ENCODE measurements at regions not wholly inside any gene's neighbourhood (a gene's known extent, or its start where the extent isn't known, plus 50 kb on each side); places are given as distances from the start of the nearest gene placed in this dataset.

DNA sequence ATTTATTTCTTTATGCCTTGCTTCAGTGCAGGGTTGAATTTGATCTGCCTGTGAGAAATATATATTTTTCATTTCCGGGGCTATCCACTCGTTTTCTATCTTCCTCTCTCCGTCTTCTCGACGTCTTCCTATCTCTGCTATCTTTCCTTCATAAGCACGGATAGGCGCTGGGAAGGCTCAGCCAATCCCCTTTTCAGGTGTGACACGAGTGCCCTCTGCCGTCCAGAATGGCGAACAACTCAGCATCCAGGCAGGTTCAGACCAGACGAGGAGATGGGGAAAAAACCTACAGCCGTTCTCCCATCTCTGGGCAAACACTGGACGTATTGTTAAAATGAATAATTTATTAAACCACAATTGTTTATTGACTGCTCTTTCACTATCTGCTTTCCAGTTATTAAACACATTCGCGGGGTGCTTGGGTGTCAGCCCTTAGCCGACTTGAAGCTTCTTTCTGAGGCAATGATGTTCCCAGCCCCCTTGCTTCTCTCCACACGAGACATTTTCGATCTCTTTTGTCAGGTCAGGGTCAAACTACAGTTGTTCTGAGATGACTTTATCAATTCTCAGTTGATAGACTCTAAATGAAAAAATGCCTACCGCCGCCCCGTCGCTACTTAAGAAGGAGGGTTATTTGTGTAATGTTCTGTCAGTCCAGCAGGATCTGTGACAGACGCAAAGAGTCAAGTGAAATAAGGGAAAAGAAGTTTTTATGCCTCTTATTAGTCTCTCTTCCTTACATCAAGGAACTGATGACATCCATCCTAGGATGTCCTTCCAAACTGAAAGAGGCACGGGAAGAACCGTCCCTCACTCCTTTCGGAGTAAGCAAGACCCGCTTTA is 96.3 kb upstream of the NOCT start:
- no peaks in the 10 kb centered on the region for H3K9me3 Mint-ChIP-seq (ENCODE audit: insufficient read depth)
- no peak overlapping the region for H3K27ac Mint-ChIP-seq
- peaks cover 10% of the 10 kb centered on the region for H3K27me3 Mint-ChIP-seq (ENCODE audit: low read depth)
- POLR2A ChIA-PET = interaction anchor here (0.6 kb wide), 1 partner anchor 99 kb away, joined by 5 read pairs; no protein-coding TSS in a partner anchor
- ATAC-seq = peak; percentile 70
- peak; percentile 68 for DNase-seq
- H3K36me3 Mint-ChIP-seq (ENCODE audit: low read depth) = no peaks in the 10 kb centered on the region
- no peaks in the 10 kb centered on the region for H3K4me1 Mint-ChIP-seq (ENCODE audit: low read depth)
- H3K4me3 Mint-ChIP-seq = no peak overlapping the region
- CTCF ChIA-PET = interaction anchor here (0.8 to 1.1 kb wide), 2 partner anchors 9 to 48 kb away, joined by 3 to 5 read pairs; no protein-coding TSS in a partner anchor

DNA sequence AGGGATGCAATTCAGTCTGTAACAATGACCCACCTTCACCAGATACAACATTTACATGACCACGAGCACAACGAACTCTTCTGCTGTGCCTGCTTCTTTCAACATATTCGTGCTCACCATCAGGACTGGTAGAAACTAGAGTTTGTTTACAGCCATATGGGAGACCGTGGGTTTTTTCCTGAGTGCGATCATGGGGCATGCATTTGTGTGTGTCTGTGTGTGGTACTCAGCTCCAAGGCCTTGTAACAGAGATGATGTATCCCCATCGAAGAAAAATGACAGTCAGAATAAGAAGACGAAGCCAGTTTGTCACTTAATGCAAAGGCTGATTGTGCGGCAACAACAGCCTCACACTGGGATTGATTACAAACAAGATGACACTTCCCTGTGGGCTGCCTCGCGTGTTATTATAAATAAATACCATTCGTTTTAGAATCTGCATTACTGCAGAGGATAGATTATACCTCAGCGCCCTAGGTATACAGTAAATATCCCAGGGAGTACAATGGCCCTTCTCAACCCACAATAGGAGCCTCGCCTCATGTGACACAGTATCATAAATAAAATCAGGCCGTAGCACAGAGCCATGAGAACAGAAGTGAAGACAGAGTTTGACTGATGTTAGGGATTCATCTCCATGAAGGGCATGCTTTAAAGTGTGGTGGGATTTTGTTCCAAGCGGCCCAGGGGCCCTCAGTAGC is 97.3 kb upstream of the NOCT start:
- CTCF ChIA-PET = interaction anchor here (0.8 kb wide), 1 partner anchor 47 kb away, joined by 5 read pairs; no protein-coding TSS in a partner anchor
- no peak for ATAC-seq

DNA sequence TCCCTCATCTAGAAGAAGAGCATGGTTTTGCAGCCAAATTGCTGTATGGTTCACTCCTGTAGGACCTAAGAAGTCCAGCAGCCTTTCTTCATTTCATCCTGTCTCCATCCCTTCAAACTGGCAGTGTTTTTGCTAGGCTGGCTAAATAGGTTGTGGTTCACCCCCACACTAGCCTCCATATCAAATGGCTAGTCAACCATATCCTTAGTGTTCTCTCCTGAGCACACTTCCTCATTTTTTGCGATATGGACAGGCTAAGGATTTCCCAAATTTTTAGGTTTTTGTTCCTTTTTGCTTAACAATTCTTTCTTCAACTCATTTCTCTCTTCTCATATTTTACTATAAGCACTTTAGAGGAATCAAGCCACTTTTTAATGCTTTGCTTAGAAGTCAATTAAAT is 98.8 kb upstream of the NOCT start:
- CTCF ChIA-PET = interaction anchor here (1.3 kb wide), 1 partner anchor 826 kb away, joined by 3 read pairs; no protein-coding TSS in a partner anchor
- POLR2A ChIA-PET = no interaction called here
- ATAC-seq (no peak), DNase-seq (no peak)
- Mint-ChIP-seq H3K27ac (no peak overlapping the region), H3K36me3 (ENCODE audit: low read depth) (no peaks in the 10 kb centered on the region), H3K27me3 (ENCODE audit: low read depth) (peaks cover 10% of the 10 kb centered on the region), H3K4me3 (no peak overlapping the region), H3K4me1 (ENCODE audit: low read depth) (no peaks in the 10 kb centered on the region), H3K9me3 (ENCODE audit: insufficient read depth) (no peaks in the 10 kb centered on the region)

More for the DNA sequence above, 97.3 kb upstream of the NOCT start:
- no peaks in the 10 kb centered on the region for H3K9me3 Mint-ChIP-seq (ENCODE audit: insufficient read depth)
- peaks cover 10% of the 10 kb centered on the region for H3K27me3 Mint-ChIP-seq (ENCODE audit: low read depth)
- no peak overlapping the region for H3K4me3 Mint-ChIP-seq
- no peaks in the 10 kb centered on the region for H3K4me1 Mint-ChIP-seq (ENCODE audit: low read depth)
- POLR2A ChIA-PET = no interaction called here
- H3K36me3 Mint-ChIP-seq (ENCODE audit: low read depth) = no peaks in the 10 kb centered on the region
- no peak overlapping the region for H3K27ac Mint-ChIP-seq
- DNase-seq = no peak

DNA sequence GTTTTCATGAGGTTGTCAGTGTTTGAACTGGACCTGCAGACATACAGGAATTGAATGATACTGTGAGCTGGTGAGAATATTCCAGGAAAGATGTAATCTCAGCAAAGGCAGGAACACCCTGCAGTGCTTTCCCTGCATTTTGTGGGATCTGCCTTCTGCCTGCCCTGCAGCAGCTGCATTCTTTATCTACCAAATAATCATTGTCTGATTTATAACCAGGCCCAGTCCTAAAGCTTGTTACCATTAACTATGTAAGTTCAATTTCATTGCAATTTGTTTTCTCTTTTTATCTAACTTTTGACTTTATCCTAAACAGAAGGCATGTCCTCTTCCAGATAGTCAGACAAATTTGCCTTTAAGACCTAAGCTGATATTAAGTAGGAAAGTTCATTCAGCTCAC is 99.8 kb upstream of the NOCT start:
- ChIA-PET CTCF (interaction anchor here (1.3 kb wide), 1 partner anchor 825 kb away, joined by 3 read pairs; no protein-coding TSS in a partner anchor), POLR2A (interaction anchor here (0.6 kb wide), 1 partner anchor 201 kb away, joined by 3 read pairs; no protein-coding TSS in a partner anchor)
- no peak for DNase-seq
- no peak overlapping the region for H3K27ac Mint-ChIP-seq
- H3K4me3 Mint-ChIP-seq = no peak overlapping the region
- ATAC-seq = no peak
- peaks cover 10% of the 10 kb centered on the region for H3K27me3 Mint-ChIP-seq (ENCODE audit: low read depth)
- no peaks in the 10 kb centered on the region for H3K9me3 Mint-ChIP-seq (ENCODE audit: insufficient read depth)
- no peaks in the 10 kb centered on the region for H3K36me3 Mint-ChIP-seq (ENCODE audit: low read depth)
- H3K4me1 Mint-ChIP-seq (ENCODE audit: low read depth) = no peaks in the 10 kb centered on the region

DNA sequence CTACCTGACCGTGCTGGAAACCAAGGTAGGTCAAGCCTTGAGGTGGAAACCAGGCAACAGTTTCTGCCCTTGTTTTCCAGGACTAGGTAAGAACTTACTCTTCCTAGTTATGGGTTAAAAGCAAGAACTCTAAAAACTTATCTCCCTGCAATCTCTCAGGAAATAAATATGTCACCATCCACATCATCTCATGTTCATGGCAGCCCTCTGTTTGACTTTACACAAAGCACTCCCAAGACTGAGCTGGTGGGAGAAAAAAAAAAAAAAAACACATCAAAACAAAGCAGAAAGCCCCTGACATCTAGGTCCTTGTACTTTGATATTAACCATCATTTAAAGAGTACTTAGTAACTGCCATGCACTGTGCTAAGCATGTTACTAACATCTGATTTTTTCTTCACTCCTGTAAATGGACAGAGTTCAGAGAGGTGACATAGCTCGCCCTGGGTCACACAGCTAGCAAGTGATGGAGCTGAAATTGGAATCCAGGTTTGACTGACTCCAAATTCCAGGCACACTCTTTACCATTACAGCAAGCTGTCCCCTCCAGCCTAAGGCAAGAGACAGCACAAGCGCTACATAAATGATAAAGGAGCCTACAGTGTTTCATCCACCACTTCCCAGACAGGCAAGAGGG is 102.8 kb upstream of the NOCT start:
- H3K27ac Mint-ChIP-seq = no peak overlapping the region
- H3K4me3 Mint-ChIP-seq = no peak overlapping the region
- H3K36me3 Mint-ChIP-seq (ENCODE audit: low read depth) = no peaks in the 10 kb centered on the region
- H3K27me3 Mint-ChIP-seq (ENCODE audit: low read depth) = peaks cover 6% of the 10 kb centered on the region
- no peaks in the 10 kb centered on the region for H3K9me3 Mint-ChIP-seq (ENCODE audit: insufficient read depth)
- no peak for DNase-seq
- CTCF ChIA-PET = no interaction called here
- H3K4me1 Mint-ChIP-seq (ENCODE audit: low read depth) = no peaks in the 10 kb centered on the region
- POLR2A ChIA-PET = no interaction called here
- no peak for ATAC-seq

DNA sequence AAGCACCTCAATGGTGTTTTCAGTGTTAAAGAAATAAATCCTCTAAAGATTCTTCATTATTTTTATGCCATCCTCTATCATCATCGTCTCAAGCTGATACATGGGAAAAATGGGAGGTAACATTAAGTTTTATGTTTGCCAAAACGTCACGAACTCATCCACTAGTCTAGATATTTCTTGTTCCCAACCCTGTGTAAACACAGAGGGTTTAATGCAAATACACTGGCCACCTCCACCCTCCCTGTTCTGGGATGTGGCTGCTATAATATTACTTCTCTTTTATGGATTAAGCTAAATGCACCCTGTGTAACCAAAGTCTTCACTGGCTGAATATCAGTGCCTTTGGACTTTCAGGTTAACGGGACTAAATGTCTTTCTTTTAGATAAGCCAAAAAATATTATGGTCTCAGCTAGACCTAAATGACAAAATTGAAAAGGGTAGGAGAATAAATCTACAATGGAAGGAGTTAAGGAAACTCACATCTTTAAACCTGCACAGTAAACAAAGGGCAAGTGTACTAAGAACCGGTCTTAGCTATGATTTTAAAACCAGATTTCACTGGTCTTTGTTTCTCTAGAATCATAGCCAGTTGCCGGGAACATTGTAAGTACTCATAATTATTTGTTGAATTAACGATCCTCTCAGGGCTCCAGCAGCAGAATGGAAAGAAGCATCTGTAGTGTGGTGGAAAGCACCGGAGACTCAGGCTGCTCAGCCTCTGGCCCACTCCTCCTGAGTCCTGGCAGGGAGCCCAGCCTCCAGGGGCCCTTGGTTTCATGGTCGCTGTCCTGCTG is 103.5 kb upstream of the NOCT start:
- Mint-ChIP-seq H3K36me3 (ENCODE audit: low read depth) (no peaks in the 10 kb centered on the region), H3K27ac (no peak overlapping the region), H3K4me3 (no peak overlapping the region), H3K27me3 (ENCODE audit: low read depth) (peaks cover 4% of the 10 kb centered on the region), H3K9me3 (ENCODE audit: insufficient read depth) (no peaks in the 10 kb centered on the region), H3K4me1 (ENCODE audit: low read depth) (no peaks in the 10 kb centered on the region)
- DNase-seq = no peak
- ChIA-PET CTCF (interaction anchor here (1.2 kb wide), 1 partner anchor 41 kb away, joined by 3 read pairs; no protein-coding TSS in a partner anchor), POLR2A (no interaction called here)
- ATAC-seq = no peak

DNA sequence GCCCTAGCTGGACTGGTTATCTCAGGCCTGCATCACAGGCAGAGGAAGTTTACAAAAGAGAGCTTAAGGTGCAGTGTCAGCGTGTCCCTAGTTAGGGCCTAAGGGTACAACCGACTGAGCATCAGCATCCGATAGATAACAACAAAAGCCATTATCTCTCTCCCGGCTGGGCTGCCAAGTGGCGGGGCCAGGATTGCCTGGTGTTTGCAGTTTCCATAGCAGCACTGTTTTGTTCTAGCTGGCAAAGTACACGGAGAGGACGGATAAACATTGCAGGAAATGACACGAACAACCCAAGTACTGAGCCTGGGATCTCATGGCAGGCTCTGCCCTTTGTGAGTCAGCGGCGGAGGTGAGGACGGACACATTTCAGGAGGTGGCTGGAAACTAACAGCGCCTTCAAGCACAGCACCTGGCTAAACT is 104.7 kb upstream of the NOCT start:
- Mint-ChIP-seq H3K27ac (no peak overlapping the region), H3K4me3 (no peak overlapping the region), H3K9me3 (ENCODE audit: insufficient read depth) (no peaks in the 10 kb centered on the region), H3K27me3 (ENCODE audit: low read depth) (peaks cover 2% of the 10 kb centered on the region), H3K36me3 (ENCODE audit: low read depth) (no peaks in the 10 kb centered on the region), H3K4me1 (ENCODE audit: low read depth) (no peaks in the 10 kb centered on the region)
- DNase-seq = no peak
- ChIA-PET CTCF (no interaction called here), POLR2A (no interaction called here)
- no peak for ATAC-seq

DNA sequence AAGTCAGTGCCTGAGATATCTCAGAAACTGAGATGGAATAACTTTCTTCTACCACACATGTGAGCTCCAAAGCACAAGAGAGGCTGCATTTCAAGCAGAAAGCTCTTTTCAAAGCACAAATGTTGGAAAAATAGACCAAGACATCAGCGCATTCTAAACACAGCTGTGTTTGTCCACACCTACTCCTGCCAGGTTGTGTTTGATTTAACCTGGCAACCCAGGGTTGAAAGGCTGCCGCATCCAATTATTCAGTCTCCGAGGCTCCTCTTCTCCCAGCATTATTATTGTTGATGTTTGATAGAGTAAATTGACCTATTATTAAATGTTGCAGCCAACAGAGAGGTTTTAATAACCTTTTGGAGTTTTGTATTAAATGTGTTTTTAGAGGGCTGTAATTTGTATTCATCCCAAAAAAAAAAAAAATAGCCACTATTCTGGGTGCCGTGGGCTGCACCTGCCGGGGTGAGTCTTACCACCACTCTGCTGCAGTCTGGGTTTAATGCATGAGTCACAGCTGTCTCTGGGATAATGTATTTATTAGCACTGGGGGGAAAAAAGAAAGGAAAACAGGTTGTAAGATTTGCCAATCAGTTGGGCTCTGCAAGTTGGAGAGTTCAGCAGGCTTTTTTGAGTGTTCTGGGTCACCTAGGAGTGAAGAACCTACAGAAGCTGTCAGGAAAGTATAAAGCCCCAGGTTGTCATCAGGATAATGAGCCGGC is 105.2 kb upstream of the NOCT start:
- no peaks in the 10 kb centered on the region for H3K9me3 Mint-ChIP-seq (ENCODE audit: insufficient read depth)
- CTCF ChIA-PET = interaction anchor here (0.7 kb wide), 1 partner anchor 10 kb away, joined by 3 read pairs; no protein-coding TSS in a partner anchor
- peaks cover 2% of the 10 kb centered on the region for H3K27me3 Mint-ChIP-seq (ENCODE audit: low read depth)
- POLR2A ChIA-PET = interaction anchor here (1.1 kb wide), 1 partner anchor 11 kb away, joined by 3 read pairs; no protein-coding TSS in a partner anchor
- H3K4me1 Mint-ChIP-seq (ENCODE audit: low read depth) = no peaks in the 10 kb centered on the region
- no peak for ATAC-seq
- H3K4me3 Mint-ChIP-seq = no peak overlapping the region
- H3K27ac Mint-ChIP-seq = no peak overlapping the region
- no peak for DNase-seq
- H3K36me3 Mint-ChIP-seq (ENCODE audit: low read depth) = no peaks in the 10 kb centered on the region

DNA sequence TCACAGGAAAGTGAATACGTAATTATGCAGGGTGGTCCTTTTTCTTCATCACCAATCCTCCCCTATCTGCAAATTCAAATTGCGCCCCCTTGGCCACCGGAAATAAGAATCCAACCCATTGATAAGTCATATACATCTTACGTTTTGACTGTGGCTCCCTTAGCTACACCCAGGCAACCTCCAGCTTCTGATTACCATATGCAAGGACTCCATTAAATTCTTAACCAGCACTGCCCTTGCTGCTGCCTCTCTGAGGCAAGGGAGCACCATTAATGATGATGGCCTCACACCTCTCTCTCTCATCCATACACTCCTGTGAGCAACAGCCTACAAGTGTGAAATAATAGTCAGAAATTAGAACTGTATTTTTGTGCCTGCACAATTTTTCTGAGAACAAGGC is 106.0 kb upstream of the NOCT start:
- Mint-ChIP-seq H3K27ac (no peak overlapping the region), H3K9me3 (ENCODE audit: insufficient read depth) (no peaks in the 10 kb centered on the region), H3K36me3 (ENCODE audit: low read depth) (no peaks in the 10 kb centered on the region), H3K4me1 (ENCODE audit: low read depth) (no peaks in the 10 kb centered on the region), H3K4me3 (no peak overlapping the region), H3K27me3 (ENCODE audit: low read depth) (peaks cover 2% of the 10 kb centered on the region)
- ATAC-seq (no peak), DNase-seq (no peak)
- POLR2A ChIA-PET = interaction anchor here (1.1 kb wide), 1 partner anchor 10 kb away, joined by 3 read pairs; no protein-coding TSS in a partner anchor
- CTCF ChIA-PET = no interaction called here

DNA sequence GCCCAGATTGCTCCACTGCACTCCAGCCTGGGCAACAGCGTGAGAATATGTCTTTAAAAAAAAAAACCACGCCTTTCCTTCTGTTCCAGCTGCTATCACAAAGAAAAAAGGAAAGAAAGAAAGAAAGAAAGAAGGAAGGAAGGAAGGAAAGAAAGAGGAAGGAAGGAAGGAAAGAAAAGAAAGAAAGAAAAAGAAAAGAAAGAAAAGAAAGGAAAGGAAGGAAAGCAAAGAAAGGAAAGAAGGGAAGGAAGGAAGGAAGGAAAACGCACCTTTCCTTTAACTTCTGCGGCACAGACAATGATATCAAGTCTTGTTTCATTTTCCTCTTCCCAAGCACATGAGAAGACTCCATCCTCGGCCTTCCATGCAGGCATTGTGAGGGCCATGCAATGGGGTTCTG is 107.4 kb upstream of the NOCT start:
- POLR2A ChIA-PET = no interaction called here
- CTCF ChIA-PET = no interaction called here
- ATAC-seq (no peak), DNase-seq (no peak)
- H3K4me3 Mint-ChIP-seq = no peak overlapping the region
- H3K27ac Mint-ChIP-seq = no peak overlapping the region
- H3K36me3 Mint-ChIP-seq (ENCODE audit: low read depth) = no peaks in the 10 kb centered on the region
- H3K4me1 Mint-ChIP-seq (ENCODE audit: low read depth) = no peaks in the 10 kb centered on the region
- no peaks in the 10 kb centered on the region for H3K9me3 Mint-ChIP-seq (ENCODE audit: insufficient read depth)
- peaks cover 2% of the 10 kb centered on the region for H3K27me3 Mint-ChIP-seq (ENCODE audit: low read depth)

DNA sequence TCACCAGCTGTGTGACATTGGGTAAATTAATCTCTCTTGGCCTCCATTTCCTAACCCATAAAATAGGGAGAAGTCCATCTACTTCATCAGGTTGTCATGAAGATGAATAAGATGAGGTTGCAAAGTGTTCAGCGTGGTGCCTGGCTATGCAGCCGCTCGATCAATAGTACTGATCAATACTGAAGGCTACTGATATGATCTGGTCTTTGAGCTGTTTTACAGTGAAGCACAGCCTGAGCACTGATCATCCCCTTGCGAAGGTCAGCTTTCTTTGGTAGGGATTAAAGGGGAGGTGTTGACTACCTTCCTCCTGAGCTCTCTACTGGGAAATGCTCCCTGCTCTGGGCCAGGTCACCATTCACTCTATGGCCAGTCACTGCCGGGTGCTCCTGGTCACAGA is 108.4 kb upstream of the NOCT start:
- Mint-ChIP-seq H3K36me3 (ENCODE audit: low read depth) (no peaks in the 10 kb centered on the region), H3K27me3 (ENCODE audit: low read depth) (peaks cover 2% of the 10 kb centered on the region), H3K9me3 (ENCODE audit: insufficient read depth) (no peaks in the 10 kb centered on the region), H3K27ac (no peak overlapping the region), H3K4me3 (no peak overlapping the region), H3K4me1 (ENCODE audit: low read depth) (no peaks in the 10 kb centered on the region)
- CTCF ChIA-PET = no interaction called here
- no peak for DNase-seq
- ATAC-seq = no peak
- POLR2A ChIA-PET = no interaction called here

All from activated CD8-positive, alpha-beta T cell treated with anti-CD3 and anti-CD28 coated beads, Interleukin-2, amount 10 ng/mL, durations not matched to agents 7 days and 5 days (primary cell).